HCT116 (cell line): ENCODE measurements at regions not wholly inside any gene's neighbourhood (a gene's known extent, or its start where the extent isn't known, plus 50 kb on each side); places are given as distances from the start of the nearest gene placed in this dataset.

Experiments
- ATAC-seq: fragments of 200-7000 bp; cut with Tn5 transposase; 2 replicates; pipeline ENCODE4 v1.9.1; 2020; ENCODE audit warnings: mild to moderate bottlenecking, moderate library complexity
- BruUV-seq: library from RNA; stranded (reverse); fragments of 400-500 nt; replicated peaks from 2 replicates; lab custom pipeline; 2021; lab: Mats Ljungman, UMichigan
- CTCF ChIA-PET: fragments of 300-600 bp; sonication (Branson Sonifier 250); formaldehyde crosslinking; loops from one replicate; lab custom pipeline; 2021; ENCODE audit warnings: antibody characterized with exemption; lab: Charles Lee
- POLR2A ChIA-PET: fragments of 300-600, 350-600 bp; sonication (Branson Sonifier 250); formaldehyde crosslinking; loops from one replicate; lab custom pipeline; 2021; ENCODE audit warnings: antibody characterized with exemption; lab: Charles Lee
- RAD21 ChIA-PET, 2 experiments: fragments of 300-600 bp; sonication (Branson Sonifier 250); formaldehyde crosslinking; loops; one replicate each; lab custom pipeline; 2023; ENCODE audit warnings: low total read pairs in 2 of 2; ENCODE audit not compliant: uncharacterized antibody in 2 of 2, unreplicated experiment in 2 of 2, low non-redundant PET in 1 of 2; lab: Charles Lee
- DNase-seq: peaks from one replicate; pipeline ENCODE4 v3.0.0-alpha.2; 2010; ENCODE audit warnings: low read depth, low spot score
- H2AFZ ChIP-seq: fragments of 200-600 bp; shearing (Covaris generic), sonication (generic); 2 replicates; pipeline ENCODE4 v1.6.1; 2017; ENCODE audit warnings: low read depth, mixed run types, mixed read lengths, antibody characterized with exemption, low read length; ENCODE audit not compliant: poor library complexity, severe bottlenecking
- H3K27ac ChIP-seq: 2 replicates; pipeline ENCODE4 v1.5.1; 2012; ENCODE audit warnings: low read depth, low read length
- H3K27me3 ChIP-seq: fragments of 200-600 bp; sonication (generic); 2 replicates; pipeline ENCODE4 v1.6.1; 2016; ENCODE audit warnings: mixed run types, low read length, mixed read lengths; ENCODE audit not compliant: insufficient read depth
- H3K36me3 ChIP-seq, 2 experiments: fragments of 200-500 bp in 1 of 2; fragments of 200-600 bp in 1 of 2; sonication (Bioruptor generic) in 1 of 2; sonication (generic) in 1 of 2; 2 replicates each; pipeline versions ENCODE4 v1.5.1 to v1.6.1; 2014 to 2016; ENCODE audit warnings: low read length in 2 of 2, inconsistent platforms in 1 of 2, mixed read lengths in 1 of 2, mixed run types in 1 of 2; ENCODE audit not compliant: insufficient read depth in 2 of 2, control insufficient read depth in 1 of 2
- H3K4me1 ChIP-seq, 2 experiments: fragments of 200-600 bp in 1 of 2; sonication (generic) in 1 of 2; 2 replicates each; pipeline versions ENCODE4 v1.5.1 to v1.6.1; 2012 to 2017; ENCODE audit warnings: low read length in 2 of 2, inconsistent platforms in 1 of 2, mild to moderate bottlenecking in 1 of 2, mixed read lengths in 1 of 2, mixed run types in 1 of 2, moderate library complexity in 1 of 2; ENCODE audit not compliant: insufficient read depth in 2 of 2, control insufficient read depth in 1 of 2
- H3K4me2 ChIP-seq: fragments of 200-600 bp; sonication (generic); 2 replicates; pipeline ENCODE4 v1.6.1; 2017; ENCODE audit warnings: mixed run types, low read length, mixed read lengths
- H3K4me3 ChIP-seq, 2 experiments: fragments of 200-600 bp in 1 of 2; sonication (generic) in 1 of 2; replicated peaks in 1 of 2; 2 replicates each; pipeline ENCODE4 v1.5.1; 2011 to 2016; ENCODE audit warnings: low read length in 2 of 2, control low read depth in 1 of 2, low read depth in 1 of 2, mild to moderate bottlenecking in 1 of 2, mixed read lengths in 1 of 2, mixed run types in 1 of 2
- H3K79me2 ChIP-seq: fragments of 200-600 bp; sonication (generic); 2 replicates; pipeline ENCODE4 v1.6.1; 2017; ENCODE audit warnings: mild to moderate bottlenecking, mixed run types, low read length, moderate library complexity, mixed read lengths; ENCODE audit not compliant: insufficient read depth
- H3K9ac ChIP-seq: fragments of 200-600 bp; sonication (generic); 2 replicates; pipeline ENCODE4 v1.6.1; 2016; ENCODE audit warnings: low read length, mixed read lengths
- H3K9me2 ChIP-seq: fragments of 200-600 bp; sonication (generic), shearing (Covaris generic); 2 replicates; pipeline ENCODE4 v1.6.1; 2017; ENCODE audit warnings: mixed run types, mild to moderate bottlenecking, moderate library complexity; ENCODE audit not compliant: insufficient read depth
- H3K9me3 ChIP-seq, 2 experiments: fragments of 200-500 bp in 1 of 2; fragments of 200-600 bp in 1 of 2; sonication (Bioruptor generic) in 1 of 2; sonication (generic) in 1 of 2; 2 replicates each; pipeline ENCODE4 v1.6.1; 2014 to 2017; ENCODE audit warnings: low read length in 2 of 2, mixed read lengths in 2 of 2, inconsistent platforms in 1 of 2, low read depth in 1 of 2, mild to moderate bottlenecking in 1 of 2, mixed run types in 1 of 2, moderate library complexity in 1 of 2; ENCODE audit not compliant: control insufficient read depth in 1 of 2, insufficient read depth in 1 of 2
- H4K20me1 ChIP-seq: fragments of 200-600 bp; sonication (generic), shearing (Covaris generic); 2 replicates; pipeline ENCODE4 v1.6.1; 2017; ENCODE audit warnings: mixed run types, mild to moderate bottlenecking, moderate library complexity; ENCODE audit not compliant: insufficient read depth
- CBX3 ChIP-seq: IDR thresholded peaks from 2 replicates; pipeline ENCODE4 v1.6.1; 2012; ENCODE audit warnings: low read depth
- CEBPB ChIP-seq: IDR thresholded peaks from 2 replicates; pipeline ENCODE4 v1.6.1; 2012; ENCODE audit warnings: low read depth
- EGR1 ChIP-seq: IDR thresholded peaks from 2 replicates; pipeline ENCODE4 v1.6.1; 2012; ENCODE audit warnings: low read depth
- ELF1 ChIP-seq: IDR thresholded peaks from 2 replicates; pipeline ENCODE4 v1.6.1; 2012; ENCODE audit warnings: low read depth, borderline replicate concordance
- EZH2 ChIP-seq: fragments of 200-600 bp; sonication (generic); IDR thresholded peaks from 2 replicates; pipeline ENCODE4 v1.6.1; 2017; ENCODE audit warnings: antibody characterized with exemption, mixed run types
- JUND ChIP-seq: IDR thresholded peaks from 2 replicates; pipeline ENCODE4 v1.6.1; 2012
- POLR2A ChIP-seq: IDR thresholded peaks from 2 replicates; pipeline ENCODE4 v1.7.0; 2011; ENCODE audit warnings: borderline replicate concordance; ENCODE audit not compliant: insufficient read depth, insufficient read length; ENCODE audit errors: extremely low read depth
- RAD21 ChIP-seq: IDR thresholded peaks from 2 replicates; pipeline ENCODE4 v1.6.1; 2012; ENCODE audit warnings: low read depth, mild to moderate bottlenecking
- SIN3A ChIP-seq: IDR thresholded peaks from 2 replicates; pipeline ENCODE4 v1.6.1; 2012; ENCODE audit warnings: low read depth
- TCF7L2 ChIP-seq: IDR thresholded peaks from 2 replicates; pipeline ENCODE4 v1.7.0; 2011; ENCODE audit warnings: borderline replicate concordance, inconsistent platforms; ENCODE audit not compliant: insufficient read depth, insufficient read length; ENCODE audit errors: extremely low read depth
- YY1 ChIP-seq: IDR thresholded peaks from 2 replicates; pipeline ENCODE4 v1.6.1; 2011; ENCODE audit warnings: low read length, low read depth, moderate library complexity, mild to moderate bottlenecking; ENCODE audit not compliant: insufficient replicate concordance; ENCODE audit errors: extremely low read depth
- ZFX ChIP-seq: fragments of 450-650 bp; IDR thresholded peaks from 2 replicates; pipeline ENCODE4 v1.6.1; 2017
- ZNF274 ChIP-seq: fragments of 200-500 bp; sonication (Bioruptor generic); IDR thresholded peaks from 2 replicates; pipeline ENCODE4 v1.6.1; 2014; ENCODE audit warnings: mild to moderate bottlenecking, low read depth, low read length, inconsistent platforms
- intact Hi-C: fragments of 100-400 bp; cut with micrococcal nuclease; formaldehyde crosslinking; loops from 2 replicates; pipeline ENCODE4 v1.10.0; 2022
- TF ChIP-seq, protein P1 (sequence below): IDR thresholded peaks from 2 replicates; pipeline ENCODE4 v1.6.1; 2012
- TF ChIP-seq, protein P2 (sequence below): IDR thresholded peaks from 2 replicates; pipeline ENCODE4 v1.6.1; 2012; ENCODE audit warnings: low read depth
- TF ChIP-seq, protein P3 (sequence below): IDR thresholded peaks from 2 replicates; pipeline ENCODE4 v1.6.1; 2011; ENCODE audit warnings: mild to moderate bottlenecking, low read length, moderate library complexity; ENCODE audit not compliant: insufficient replicate concordance; ENCODE audit errors: extremely low read depth

DNA sequence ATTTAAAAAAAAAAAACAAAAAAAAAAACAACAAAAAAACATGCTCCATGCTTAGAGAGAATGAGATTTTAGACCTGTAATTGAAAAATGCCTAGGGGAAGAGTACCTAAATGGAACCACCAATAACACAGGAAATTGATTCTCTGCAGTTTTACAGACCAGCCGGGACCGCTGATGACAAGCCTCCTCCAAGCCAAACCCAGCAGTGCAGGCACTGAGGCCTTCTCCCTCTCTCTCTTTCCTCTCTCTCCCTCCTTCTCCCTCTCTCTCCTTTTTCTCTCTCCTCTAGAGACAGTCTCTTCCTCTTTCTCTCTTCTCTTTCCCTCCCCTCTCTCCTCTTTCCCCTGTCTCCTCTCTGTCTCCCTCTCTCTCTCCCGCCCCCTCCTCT, 228.8 kb upstream of the COPS8 start:
- POLR2A ChIA-PET = no interaction called here

More for the DNA sequence above, 228.8 kb upstream of the COPS8 start:
- intact Hi-C loops = no loop called here
- TF ChIP-seq RAD21 = no peak
- TF ChIP-seq CEBPB = no peak
- TF ChIP-seq, protein P1, sequence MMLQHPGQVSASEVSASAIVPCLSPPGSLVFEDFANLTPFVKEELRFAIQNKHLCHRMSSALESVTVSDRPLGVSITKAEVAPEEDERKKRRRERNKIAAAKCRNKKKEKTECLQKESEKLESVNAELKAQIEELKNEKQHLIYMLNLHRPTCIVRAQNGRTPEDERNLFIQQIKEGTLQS = no peak
- TF ChIP-seq CBX3 = no peak
- no peak for TF ChIP-seq POLR2A
- TF ChIP-seq, protein P2, sequence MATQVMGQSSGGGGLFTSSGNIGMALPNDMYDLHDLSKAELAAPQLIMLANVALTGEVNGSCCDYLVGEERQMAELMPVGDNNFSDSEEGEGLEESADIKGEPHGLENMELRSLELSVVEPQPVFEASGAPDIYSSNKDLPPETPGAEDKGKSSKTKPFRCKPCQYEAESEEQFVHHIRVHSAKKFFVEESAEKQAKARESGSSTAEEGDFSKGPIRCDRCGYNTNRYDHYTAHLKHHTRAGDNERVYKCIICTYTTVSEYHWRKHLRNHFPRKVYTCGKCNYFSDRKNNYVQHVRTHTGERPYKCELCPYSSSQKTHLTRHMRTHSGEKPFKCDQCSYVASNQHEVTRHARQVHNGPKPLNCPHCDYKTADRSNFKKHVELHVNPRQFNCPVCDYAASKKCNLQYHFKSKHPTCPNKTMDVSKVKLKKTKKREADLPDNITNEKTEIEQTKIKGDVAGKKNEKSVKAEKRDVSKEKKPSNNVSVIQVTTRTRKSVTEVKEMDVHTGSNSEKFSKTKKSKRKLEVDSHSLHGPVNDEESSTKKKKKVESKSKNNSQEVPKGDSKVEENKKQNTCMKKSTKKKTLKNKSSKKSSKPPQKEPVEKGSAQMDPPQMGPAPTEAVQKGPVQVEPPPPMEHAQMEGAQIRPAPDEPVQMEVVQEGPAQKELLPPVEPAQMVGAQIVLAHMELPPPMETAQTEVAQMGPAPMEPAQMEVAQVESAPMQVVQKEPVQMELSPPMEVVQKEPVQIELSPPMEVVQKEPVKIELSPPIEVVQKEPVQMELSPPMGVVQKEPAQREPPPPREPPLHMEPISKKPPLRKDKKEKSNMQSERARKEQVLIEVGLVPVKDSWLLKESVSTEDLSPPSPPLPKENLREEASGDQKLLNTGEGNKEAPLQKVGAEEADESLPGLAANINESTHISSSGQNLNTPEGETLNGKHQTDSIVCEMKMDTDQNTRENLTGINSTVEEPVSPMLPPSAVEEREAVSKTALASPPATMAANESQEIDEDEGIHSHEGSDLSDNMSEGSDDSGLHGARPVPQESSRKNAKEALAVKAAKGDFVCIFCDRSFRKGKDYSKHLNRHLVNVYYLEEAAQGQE = no peak
- no peak for TF ChIP-seq ZNF274
- TF ChIP-seq, protein P3, sequence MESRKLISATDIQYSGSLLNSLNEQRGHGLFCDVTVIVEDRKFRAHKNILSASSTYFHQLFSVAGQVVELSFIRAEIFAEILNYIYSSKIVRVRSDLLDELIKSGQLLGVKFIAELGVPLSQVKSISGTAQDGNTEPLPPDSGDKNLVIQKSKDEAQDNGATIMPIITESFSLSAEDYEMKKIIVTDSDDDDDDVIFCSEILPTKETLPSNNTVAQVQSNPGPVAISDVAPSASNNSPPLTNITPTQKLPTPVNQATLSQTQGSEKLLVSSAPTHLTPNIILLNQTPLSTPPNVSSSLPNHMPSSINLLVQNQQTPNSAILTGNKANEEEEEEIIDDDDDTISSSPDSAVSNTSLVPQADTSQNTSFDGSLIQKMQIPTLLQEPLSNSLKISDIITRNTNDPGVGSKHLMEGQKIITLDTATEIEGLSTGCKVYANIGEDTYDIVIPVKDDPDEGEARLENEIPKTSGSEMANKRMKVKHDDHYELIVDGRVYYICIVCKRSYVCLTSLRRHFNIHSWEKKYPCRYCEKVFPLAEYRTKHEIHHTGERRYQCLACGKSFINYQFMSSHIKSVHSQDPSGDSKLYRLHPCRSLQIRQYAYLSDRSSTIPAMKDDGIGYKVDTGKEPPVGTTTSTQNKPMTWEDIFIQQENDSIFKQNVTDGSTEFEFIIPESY = no peak
- no peak for TF ChIP-seq JUND
- TF ChIP-seq TCF7L2 = no peak
- no peak for TF ChIP-seq EZH2
- TF ChIP-seq ELF1 = no peak
- no peak for TF ChIP-seq SIN3A
- no peak for TF ChIP-seq ZFX
- TF ChIP-seq YY1 = no peak
- TF ChIP-seq EGR1 = no peak
- TF ChIP-seq, all 23 proteins: peak for 0
- ChIA-PET RAD21 (no interaction called here), CTCF (no interaction called here)
- no peaks in the 10 kb centered on the region for H4K20me1 ChIP-seq
- no peaks in the 10 kb centered on the region for H3K4me1 ChIP-seq
- H3K4me2 ChIP-seq = no peak overlapping the region
- H3K27me3 ChIP-seq = peaks cover 33% of the 10 kb centered on the region
- no peaks in the 10 kb centered on the region for H3K9me3 ChIP-seq
- no peak overlapping the region for H3K27ac ChIP-seq
- no peaks in the 10 kb centered on the region for H3K79me2 ChIP-seq
- BruUV-seq = no TSS peak
- H3K9ac ChIP-seq = no peak overlapping the region
- no peak for ATAC-seq
- DNase-seq = no peak
- no peak overlapping the region for H3K4me3 ChIP-seq
- H3K9me2 ChIP-seq = no peaks in the 10 kb centered on the region
- no peak overlapping the region for H2AFZ ChIP-seq
- no peaks in the 10 kb centered on the region for H3K36me3 ChIP-seq
